Skeletal muscle tissue (tissue), 3 donors: ENCODE measurements at regions not wholly inside any gene's neighbourhood (a gene's known extent, or its start where the extent isn't known, plus 50 kb on each side); places are given as distances from the start of the nearest gene placed in this dataset.

Source experiments
- H3K27ac ChIP-seq: one replicate; pipeline ENCODE4 v1.7.0; 2013; ENCODE audit warnings: mild to moderate bottlenecking, low read depth, low read length, inconsistent platforms
- H3K27me3 ChIP-seq, 3 donors: one replicate each; pipeline ENCODE4 v1.7.0; 2013; ENCODE audit warnings: low read length in 3 of 3; ENCODE audit not compliant: control insufficient read depth in 3 of 3, insufficient read depth in 3 of 3
- H3K36me3 ChIP-seq, 3 donors: one replicate each; pipeline ENCODE4 v1.7.0; 2013; ENCODE audit warnings: low read length in 3 of 3; ENCODE audit not compliant: control insufficient read depth in 3 of 3, insufficient read depth in 3 of 3
- H3K4me1 ChIP-seq, 3 donors: one replicate each; pipeline ENCODE4 v1.7.0; 2013; ENCODE audit warnings: low read length in 3 of 3, mild to moderate bottlenecking in 3 of 3; ENCODE audit not compliant: control insufficient read depth in 3 of 3, insufficient read depth in 3 of 3
- H3K4me3 ChIP-seq, 3 donors: one replicate each; pipeline ENCODE4 v1.7.0; 2013; ENCODE audit warnings: low read length in 3 of 3
- H3K9ac ChIP-seq, 3 donors: one replicate each; pipeline ENCODE4 v1.7.0; 2013; ENCODE audit warnings: low read length in 3 of 3, mild to moderate bottlenecking in 3 of 3, moderate library complexity in 2 of 3, low read depth in 1 of 3
- H3K9me3 ChIP-seq, 3 donors: one replicate each; pipeline ENCODE4 v1.7.0; 2013; ENCODE audit warnings: low read length in 3 of 3; ENCODE audit not compliant: control insufficient read depth in 3 of 3
- donor health status: Osteomylitis.

DNA sequence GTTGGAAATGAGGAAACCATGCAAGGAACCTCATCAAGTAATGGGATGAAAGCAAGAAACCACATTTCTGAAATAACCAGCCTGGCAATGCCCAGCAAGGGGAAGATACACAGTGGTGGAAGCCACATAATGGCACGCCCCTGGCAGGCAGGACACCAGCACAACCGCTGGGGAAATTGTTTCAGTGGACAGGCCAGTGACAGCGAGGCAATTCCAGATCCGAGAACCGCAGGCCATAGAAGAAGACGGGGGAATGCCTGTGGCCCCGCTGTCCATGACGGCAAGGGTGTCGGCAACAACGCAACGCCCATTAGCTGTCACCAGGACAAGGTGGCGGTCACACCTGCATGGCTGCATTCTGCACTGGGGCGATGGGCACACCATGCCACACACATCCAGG lies 1389.6 kb downstream of the BRD1 start:
- H3K4me1 ChIP-seq = no peaks in the 10 kb centered on the region
- H3K9me3 ChIP-seq = no peaks in the 10 kb centered on the region
- H3K36me3 ChIP-seq = no peaks in the 10 kb centered on the region
- H3K4me3 ChIP-seq = no peak overlapping the region
- no peak overlapping the region for H3K9ac ChIP-seq
- peaks cover 2 to 11% (median 3%) of the 10 kb centered on the region in 3 donors for H3K27me3 ChIP-seq
- no peak overlapping the region for H3K27ac ChIP-seq

DNA sequence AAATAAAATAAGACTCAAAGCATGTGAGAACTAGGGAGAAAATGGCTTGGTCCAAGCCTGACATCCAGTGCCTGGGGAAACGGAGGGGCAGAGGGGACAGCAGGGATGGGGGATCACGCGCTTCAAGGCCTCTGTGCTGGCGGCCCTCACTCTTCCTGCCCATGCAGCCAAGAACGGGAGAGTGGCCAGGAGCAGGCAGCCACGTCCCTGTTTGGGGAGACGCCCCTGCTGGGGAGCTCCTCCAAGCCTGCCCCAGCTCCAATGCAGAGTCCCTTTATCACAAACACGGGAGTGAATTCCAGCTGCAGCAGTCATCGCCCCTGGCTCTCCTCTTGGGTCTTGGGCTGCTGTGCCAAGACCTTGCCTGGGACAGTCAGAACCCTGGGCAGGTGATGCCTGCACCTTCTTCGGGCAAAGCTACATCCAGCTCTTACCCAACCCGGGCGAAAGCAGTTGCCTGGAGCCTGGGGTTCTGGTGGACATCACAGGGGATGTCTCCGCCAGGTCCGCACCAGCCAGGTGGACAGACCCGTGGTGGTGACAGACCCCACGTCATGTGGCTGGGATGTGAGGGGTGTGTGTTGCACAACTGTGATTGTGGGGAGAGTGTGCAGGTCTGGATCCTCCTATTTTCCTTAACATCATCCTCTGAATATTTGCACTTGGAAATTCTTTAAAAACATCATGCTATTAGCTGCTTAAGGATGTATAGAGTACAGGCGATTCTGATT lies 1391.3 kb downstream of the BRD1 start:
- H3K4me3 ChIP-seq = no peak overlapping the region
- H3K27ac ChIP-seq = no peak overlapping the region
- no peak overlapping the region for H3K9ac ChIP-seq
- peaks cover 3 to 11% (median 9%) of the 10 kb centered on the region in 3 donors for H3K27me3 ChIP-seq
- no peaks in the 10 kb centered on the region for H3K4me1 ChIP-seq
- H3K36me3 ChIP-seq = no peaks in the 10 kb centered on the region
- no peaks in the 10 kb centered on the region for H3K9me3 ChIP-seq

DNA sequence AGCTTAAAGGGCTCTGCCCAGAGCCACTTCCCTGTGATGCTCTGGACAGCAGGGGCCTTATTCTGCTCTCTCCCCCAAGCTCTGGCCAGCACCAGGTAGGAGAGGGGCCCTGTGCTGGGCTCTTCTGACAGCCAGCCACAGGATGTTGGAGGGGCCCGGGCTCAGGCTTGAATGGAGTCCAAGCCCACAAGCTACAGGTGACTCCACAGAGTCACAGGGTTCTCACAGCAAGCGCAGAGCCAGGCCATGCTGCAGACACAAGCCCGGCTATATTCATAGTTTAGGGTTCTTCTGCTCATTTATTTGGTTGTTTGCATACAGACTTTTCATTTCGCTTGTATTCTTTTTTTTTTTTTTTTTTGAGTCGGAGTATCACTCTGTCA lies 1392.8 kb downstream of the BRD1 start:
- Histone ChIP-seq H3K36me3 (no peaks in the 10 kb centered on the region), H3K4me1 (no peaks in the 10 kb centered on the region), H3K9me3 (no peaks in the 10 kb centered on the region), H3K9ac (no peak overlapping the region), H3K27me3 (peaks cover 3 to 9% (median 5%) of the 10 kb centered on the region in 3 donors), H3K27ac (no peak overlapping the region), H3K4me3 (no peak overlapping the region)

DNA sequence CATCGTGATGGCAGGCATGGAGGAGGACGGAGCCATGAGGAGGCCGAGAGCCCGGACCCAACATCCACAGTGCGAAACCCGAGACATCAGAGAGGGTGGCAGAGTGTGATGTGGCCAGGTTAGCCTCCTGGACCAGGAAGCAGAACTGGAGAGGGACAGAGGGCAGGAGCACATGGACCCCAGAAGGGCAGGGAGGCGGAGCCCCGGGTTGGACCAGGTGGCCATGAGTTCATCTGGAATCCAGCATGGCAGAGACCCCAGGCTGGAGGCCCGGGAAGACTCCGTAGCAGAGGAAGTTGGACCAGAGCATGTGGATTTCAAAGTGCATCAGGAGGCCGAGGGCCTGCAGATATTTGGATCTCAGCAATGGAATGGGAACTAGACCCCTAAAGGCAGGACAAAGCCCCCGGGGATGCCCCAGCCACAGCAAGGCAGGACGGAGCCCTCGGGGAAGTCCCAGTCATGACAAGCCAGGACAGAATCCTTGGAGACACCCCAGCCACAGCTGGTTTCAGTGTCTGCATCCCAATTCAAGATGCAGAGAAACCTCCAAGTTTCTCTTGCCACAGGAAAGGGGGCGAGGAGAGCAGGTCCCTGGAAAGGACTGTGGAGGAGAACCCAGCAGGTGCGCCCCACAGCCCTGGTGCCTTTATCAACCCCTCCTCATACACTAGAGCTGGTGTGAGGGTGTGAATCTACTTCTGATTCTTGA lies 1393.4 kb downstream of the BRD1 start:
- no peaks in the 10 kb centered on the region for H3K9me3 ChIP-seq
- H3K4me3 ChIP-seq = no peak overlapping the region
- H3K4me1 ChIP-seq = no peaks in the 10 kb centered on the region
- no peak overlapping the region for H3K27ac ChIP-seq
- H3K9ac ChIP-seq = no peak overlapping the region
- peaks cover 3 to 12% (median 5%) of the 10 kb centered on the region in 3 donors for H3K27me3 ChIP-seq
- no peaks in the 10 kb centered on the region for H3K36me3 ChIP-seq

DNA sequence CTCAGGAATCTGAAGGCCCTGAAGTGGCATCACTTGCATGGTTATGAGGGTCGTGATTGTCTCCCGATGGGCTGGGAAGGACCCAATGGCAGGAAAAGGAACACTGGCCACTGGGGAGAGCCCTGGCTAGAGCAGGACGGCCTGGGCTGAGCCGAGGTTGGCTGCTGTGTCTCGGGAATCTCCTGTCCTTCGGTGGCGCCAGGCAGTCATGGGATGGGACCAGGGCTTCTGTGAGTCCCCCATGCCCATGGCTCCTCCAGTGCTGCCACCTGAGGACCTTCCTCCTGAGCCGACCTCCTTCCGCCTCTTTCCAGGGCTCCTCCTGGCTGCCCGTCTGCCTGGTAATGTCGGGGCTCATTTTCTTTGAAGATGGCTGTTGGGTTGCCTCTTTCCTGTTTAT lies 1394.0 kb downstream of the BRD1 start:
- H3K4me1 ChIP-seq = no peaks in the 10 kb centered on the region
- H3K9me3 ChIP-seq = no peaks in the 10 kb centered on the region
- no peak overlapping the region for H3K4me3 ChIP-seq
- peaks cover 3 to 14% (median 5%) of the 10 kb centered on the region in 3 donors for H3K27me3 ChIP-seq
- H3K27ac ChIP-seq = no peak overlapping the region
- no peaks in the 10 kb centered on the region for H3K36me3 ChIP-seq
- no peak overlapping the region for H3K9ac ChIP-seq

DNA sequence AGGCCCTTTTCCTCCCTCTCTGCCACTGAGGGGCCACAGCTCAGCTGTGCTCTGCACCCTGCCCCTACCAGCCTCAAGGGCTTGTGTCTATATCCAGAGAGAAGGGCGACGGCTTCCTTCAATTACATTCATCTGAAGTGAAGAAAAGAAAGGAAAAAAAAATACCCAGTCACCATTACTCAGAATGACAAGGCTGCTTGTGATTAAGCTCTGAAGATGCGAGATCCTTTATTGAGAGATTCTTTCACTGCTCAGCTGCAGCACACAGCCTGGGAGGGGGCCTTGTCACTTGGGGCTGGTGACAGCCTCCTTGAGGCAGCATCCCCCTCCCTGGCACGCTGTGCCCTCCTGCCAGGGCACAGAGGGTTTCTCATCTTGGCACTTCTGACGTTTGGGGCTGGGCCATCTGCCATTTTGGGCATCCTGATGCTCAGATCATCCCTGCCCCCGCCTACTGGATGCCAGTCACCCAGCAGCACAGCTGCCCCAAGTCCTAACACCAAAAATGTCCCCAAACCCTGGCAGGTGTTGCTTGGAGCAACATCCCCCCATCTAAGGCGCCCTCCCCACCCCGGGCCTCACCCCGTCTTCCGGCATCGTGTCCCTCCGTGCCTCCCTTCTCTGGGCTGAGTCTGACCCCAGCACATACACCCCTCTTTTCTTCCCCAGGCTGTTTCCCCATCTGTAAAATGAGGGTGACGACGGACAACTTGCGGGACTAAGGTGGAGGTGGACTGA lies 1394.7 kb downstream of the BRD1 start:
- Histone ChIP-seq H3K27me3 (peaks cover 1 to 14% (median 6%) of the 10 kb centered on the region in 3 donors), H3K9ac (no peak overlapping the region)

DNA sequence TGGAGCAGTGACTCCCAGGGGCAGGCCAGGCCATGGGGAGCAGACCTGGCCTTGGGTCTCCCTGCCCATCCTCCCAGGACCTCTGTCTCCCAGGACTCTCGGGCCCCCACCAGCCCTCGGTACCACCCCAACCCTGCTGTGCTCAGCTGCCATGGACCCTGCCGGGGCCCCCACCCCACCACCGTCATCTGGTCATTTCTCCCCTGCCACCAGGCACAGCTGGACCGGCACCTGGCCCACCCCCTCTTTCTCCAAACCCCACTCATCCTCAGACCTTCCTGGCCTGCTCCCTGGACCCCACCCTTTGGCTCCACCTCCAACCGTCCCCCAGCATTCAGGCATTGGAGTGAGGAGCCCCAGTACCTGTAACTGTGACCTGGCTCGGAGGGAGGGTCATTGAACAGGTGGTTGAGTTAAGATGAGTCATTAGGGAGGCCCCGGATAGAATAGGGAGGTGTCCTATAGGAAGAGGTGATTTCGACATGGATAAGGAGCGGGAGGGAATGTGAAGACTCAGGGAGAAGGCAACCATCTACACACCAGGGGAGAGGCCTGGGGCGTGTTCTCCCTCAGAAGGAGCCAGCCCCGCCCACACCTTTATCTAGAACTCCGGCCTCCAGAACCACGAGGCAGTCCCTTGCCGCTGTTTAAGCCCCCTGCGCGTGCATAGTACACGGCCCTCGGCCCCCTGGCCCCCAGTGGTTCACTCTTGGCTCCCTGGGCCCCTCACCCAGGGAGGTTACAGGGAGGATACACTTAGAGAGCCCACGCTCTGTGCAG lies 1395.9 kb downstream of the BRD1 start:
- H3K27me3 ChIP-seq = peaks cover 0 to 19% (median 6%) of the 10 kb centered on the region in 3 donors
- no peaks in the 10 kb centered on the region for H3K36me3 ChIP-seq
- H3K9ac ChIP-seq = no peak overlapping the region
- H3K4me3 ChIP-seq = no peak overlapping the region
- no peak overlapping the region for H3K27ac ChIP-seq
- H3K9me3 ChIP-seq = no peaks in the 10 kb centered on the region
- H3K4me1 ChIP-seq = no peaks in the 10 kb centered on the region

More for the DNA sequence above, 1394.7 kb downstream of the BRD1 start:
- Histone ChIP-seq H3K4me1 (no peaks in the 10 kb centered on the region), H3K4me3 (no peak overlapping the region), H3K9me3 (no peaks in the 10 kb centered on the region), H3K36me3 (no peaks in the 10 kb centered on the region), H3K27ac (no peak overlapping the region)

DNA sequence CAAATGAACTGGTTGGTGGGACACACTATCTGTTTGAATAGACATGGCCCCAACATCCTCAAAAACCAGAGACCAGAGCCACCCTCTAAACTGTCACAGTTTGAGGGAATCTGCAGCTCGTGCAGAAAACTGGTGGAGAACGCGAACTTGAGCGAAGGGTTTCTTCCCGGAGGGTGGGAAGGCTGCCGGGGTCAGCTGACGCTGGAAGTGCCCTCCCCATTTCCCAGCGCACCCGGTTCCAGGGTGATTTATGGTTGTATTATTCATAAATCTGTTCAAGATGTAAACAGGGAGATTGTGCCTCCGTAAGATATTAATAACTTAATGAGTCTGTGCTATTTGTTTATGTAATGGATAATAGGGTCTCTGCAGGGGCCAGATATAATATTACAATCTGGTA lies 1396.7 kb downstream of the BRD1 start:
- no peaks in the 10 kb centered on the region for H3K36me3 ChIP-seq

DNA sequence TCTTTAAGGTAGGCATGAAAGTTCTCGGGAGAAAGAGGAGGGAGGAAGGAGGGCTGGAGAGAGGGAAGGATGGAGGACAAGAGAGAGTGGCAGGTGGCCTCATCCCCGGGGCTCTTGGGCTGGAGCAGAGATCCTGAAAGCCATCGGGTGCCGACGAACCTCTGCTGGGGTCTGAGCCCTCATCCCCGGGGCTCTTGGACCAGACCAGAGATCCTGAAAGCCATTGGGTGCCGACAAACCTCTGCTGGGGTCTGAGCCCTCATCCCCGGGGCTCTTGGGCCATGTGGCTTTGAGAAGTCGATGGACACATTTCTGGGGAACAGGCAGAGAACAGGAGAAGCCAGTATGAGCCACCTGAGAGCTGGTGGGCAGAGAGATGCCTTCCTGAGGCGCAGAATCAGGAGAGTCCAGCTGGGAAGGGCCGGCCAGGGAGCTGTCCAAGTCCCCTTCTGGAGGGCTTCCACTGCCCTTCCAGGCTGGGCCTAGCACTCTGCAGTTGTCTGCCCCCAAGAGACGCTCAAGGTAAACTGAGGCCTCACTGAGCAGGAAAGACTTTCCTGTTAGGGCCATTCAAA lies 1398.1 kb downstream of the BRD1 start:
- H3K4me3 ChIP-seq = no peak overlapping the region
- H3K36me3 ChIP-seq = no peaks in the 10 kb centered on the region
- no peaks in the 10 kb centered on the region for H3K4me1 ChIP-seq
- H3K9ac ChIP-seq = no peak overlapping the region
- no peaks in the 10 kb centered on the region for H3K9me3 ChIP-seq
- peaks cover 0 to 19% (median 12%) of the 10 kb centered on the region in 3 donors for H3K27me3 ChIP-seq
- H3K27ac ChIP-seq = no peak overlapping the region

More for the DNA sequence above, 1396.7 kb downstream of the BRD1 start:
- H3K4me1 ChIP-seq = no peaks in the 10 kb centered on the region
- no peaks in the 10 kb centered on the region for H3K9me3 ChIP-seq
- H3K27ac ChIP-seq = no peak overlapping the region
- no peak overlapping the region for H3K4me3 ChIP-seq
- H3K27me3 ChIP-seq = peaks cover 0 to 19% (median 6%) of the 10 kb centered on the region in 3 donors
- no peak overlapping the region for H3K9ac ChIP-seq
